OCI-LY7 (cell line): ENCODE measurements at regions not wholly inside any gene's neighbourhood (a gene's known extent, or its start where the extent isn't known, plus 50 kb on each side); places are given as distances from the start of the nearest gene placed in this dataset.

ENCODE experiments used
- BruUV-seq: library from RNA; stranded (reverse); fragments of 400-500 nt; replicated peaks from 2 replicates; lab custom pipeline; 2021; lab: Mats Ljungman, UMichigan
- CTCF ChIA-PET: fragments of 300-600 bp; sonication (Branson Sonifier 250); formaldehyde crosslinking; loops from one replicate; lab custom pipeline; 2022; ENCODE audit warnings: antibody characterized with exemption; ENCODE audit not compliant: unreplicated experiment; lab: Charles Lee
- POLR2A ChIA-PET: fragments of 300-600 bp; sonication (Branson Sonifier 250); formaldehyde crosslinking; loops from one replicate; lab custom pipeline; 2022; ENCODE audit warnings: antibody characterized with exemption; lab: Charles Lee
- DNase-seq: peaks from one replicate; pipeline ENCODE4 v3.0.0-alpha.2; 2015; ENCODE audit warnings: low spot score
- H2AFZ ChIP-seq: fragments of 200-600 bp; sonication (generic), shearing (Covaris generic); 2 replicates; pipeline ENCODE4 v1.6.1; 2014; ENCODE audit warnings: mild to moderate bottlenecking, antibody characterized with exemption, low read length, moderate library complexity
- H3K27ac ChIP-seq: fragments of 200-600 bp; sonication (generic); 2 replicates; pipeline ENCODE4 v1.5.1; 2014; ENCODE audit warnings: mixed run types, low read depth, mild to moderate bottlenecking, moderate library complexity, low read length, inconsistent platforms; ENCODE audit not compliant: poor library complexity, severe bottlenecking
- H3K36me3 ChIP-seq: fragments of 200-600 bp; sonication (generic); 2 replicates; pipeline ENCODE4 v1.6.1; 2014; ENCODE audit warnings: mild to moderate bottlenecking, antibody characterized with exemption, low read length, moderate library complexity, mixed read lengths; ENCODE audit not compliant: insufficient read depth
- H3K4me1 ChIP-seq: fragments of 200-600 bp; sonication (generic); 2 replicates; pipeline ENCODE4 v1.5.1; 2014; ENCODE audit warnings: mild to moderate bottlenecking, low read length; ENCODE audit not compliant: insufficient read depth, poor library complexity, severe bottlenecking
- H3K4me2 ChIP-seq: fragments of 200-600 bp; sonication (generic); 2 replicates; pipeline ENCODE4 v1.6.1; 2014; ENCODE audit warnings: mild to moderate bottlenecking, low read length
- H3K4me3 ChIP-seq: fragments of 200-600 bp; sonication (generic); 2 replicates; pipeline ENCODE4 v1.5.1; 2014; ENCODE audit warnings: mild to moderate bottlenecking, low read depth, low read length; ENCODE audit not compliant: poor library complexity, severe bottlenecking
- H3K79me2 ChIP-seq: fragments of 200-600 bp; sonication (generic); 2 replicates; pipeline ENCODE4 v1.6.1; 2016; ENCODE audit warnings: low read depth, mild to moderate bottlenecking, low read length, moderate library complexity, mixed read lengths; ENCODE audit not compliant: insufficient read depth
- H3K9me2 ChIP-seq: fragments of 200-600 bp; sonication (generic); 2 replicates; pipeline ENCODE4 v1.6.1; 2016; ENCODE audit warnings: mild to moderate bottlenecking, low read length, mixed read lengths; ENCODE audit not compliant: insufficient read depth
- H3K9me3 ChIP-seq: fragments of 200-600 bp; sonication (generic); 2 replicates; pipeline ENCODE4 v1.6.1; 2014; ENCODE audit warnings: mild to moderate bottlenecking, mixed run types, low read length, mixed read lengths
- H4K20me1 ChIP-seq: fragments of 200-600 bp; sonication (generic); 2 replicates; pipeline ENCODE4 v1.6.1; 2014; ENCODE audit warnings: mild to moderate bottlenecking, antibody characterized with exemption, low read length, moderate library complexity, mixed read lengths; ENCODE audit not compliant: insufficient read depth
- CTCF ChIP-seq: fragments of 200-600 bp; sonication (generic); conservative IDR thresholded peaks from 2 replicates; pipeline ENCODE4 v1.5.1; 2014; ENCODE audit warnings: mild to moderate bottlenecking, antibody characterized with exemption, low read length, moderate library complexity, mixed read lengths
- EZH2phosphoT487 ChIP-seq: fragments of 200-600 bp; sonication (generic); IDR thresholded peaks from 2 replicates; pipeline ENCODE4 v1.6.1; 2018; ENCODE audit warnings: low read depth, borderline replicate concordance, mild to moderate bottlenecking, mixed run types, antibody characterized with exemption, low read length, moderate library complexity, mixed read lengths
- intact Hi-C: fragments of 100-400 bp; cut with micrococcal nuclease; formaldehyde crosslinking; loops from one replicate; pipeline ENCODE4 v1.10.0; 2022; ENCODE audit not compliant: unreplicated experiment

- Histone ChIP-seq H3K9me3 (no peaks in the 10 kb centered on the region), H3K27ac (no peak overlapping the region), H3K36me3 (no peaks in the 10 kb centered on the region), H3K4me1 (no peaks in the 10 kb centered on the region), H2AFZ (no peak overlapping the region), H3K4me3 (no peak overlapping the region), H3K79me2 (no peaks in the 10 kb centered on the region), H3K4me2 (no peak overlapping the region), H3K9me2 (no peaks in the 10 kb centered on the region), H4K20me1 (no peaks in the 10 kb centered on the region)
- POLR2A ChIA-PET: interaction anchor here (0.5 kb wide), 1 partner anchor 359 kb away, joined by 4 read pairs; no protein-coding TSS in a partner anchor
- DNase-seq: no peak
- CTCF ChIA-PET: no interaction called here
- TF ChIP-seq CTCF (no peak), EZH2phosphoT487 (no peak)
- intact Hi-C loops: no loop called here
- BruUV-seq: no TSS peak
Measured at GRCh38 chr18:22485808-22486244, 68.1 kb upstream of the CTAGE1 start.

- no peak overlapping the region for H2AFZ ChIP-seq
- no peak overlapping the region for H3K27ac ChIP-seq
- no peaks in the 10 kb centered on the region for H4K20me1 ChIP-seq
- H3K9me3 ChIP-seq: no peaks in the 10 kb centered on the region
- no peaks in the 10 kb centered on the region for H3K9me2 ChIP-seq
- no peaks in the 10 kb centered on the region for H3K4me1 ChIP-seq
- POLR2A ChIA-PET: no interaction called here
- no peaks in the 10 kb centered on the region for H3K79me2 ChIP-seq
- no peak for TF ChIP-seq EZH2phosphoT487
- no peak for TF ChIP-seq CTCF
- CTCF ChIA-PET: no interaction called here
- no peak for DNase-seq
- BruUV-seq: no TSS peak
- H3K36me3 ChIP-seq: no peaks in the 10 kb centered on the region
- no peak overlapping the region for H3K4me3 ChIP-seq
- intact Hi-C loops: no loop called here
- H3K4me2 ChIP-seq: no peak overlapping the region
Measured at GRCh38 chr18:22486667-22487066, 69.0 kb upstream of the CTAGE1 start.

- Histone ChIP-seq H4K20me1 (no peaks in the 10 kb centered on the region), H3K9me2 (no peaks in the 10 kb centered on the region), H3K27ac (no peak overlapping the region), H3K79me2 (no peaks in the 10 kb centered on the region), H3K36me3 (no peaks in the 10 kb centered on the region), H3K4me3 (no peak overlapping the region), H3K9me3 (no peaks in the 10 kb centered on the region), H3K4me1 (no peaks in the 10 kb centered on the region), H2AFZ (no peak overlapping the region), H3K4me2 (no peak overlapping the region)
- POLR2A ChIA-PET: no interaction called here
- TF ChIP-seq EZH2phosphoT487 (no peak), CTCF (no peak)
- CTCF ChIA-PET: no interaction called here
- intact Hi-C loops: no loop called here
- BruUV-seq: no TSS peak
- DNase-seq: no peak
Measured at GRCh38 chr18:22488554-22488953, 70.8 kb upstream of the CTAGE1 start.
